Hepatocyte (in vitro differentiated cells): ENCODE measurements at regions not wholly inside any gene's neighbourhood (a gene's known extent, or its start where the extent isn't known, plus 50 kb on each side); places are given as distances from the start of the nearest gene placed in this dataset.

Source experiments
- CTCF ChIP-seq: fragments of 200-600 bp; sonication (generic); IDR thresholded peaks from 2 replicates; pipeline ENCODE4 v1.5.1; 2016; ENCODE audit warnings: antibody characterized with exemption, mild to moderate bottlenecking; ENCODE audit not compliant: poor library complexity
- EZH2 ChIP-seq: fragments of 200-600 bp; sonication (generic); IDR thresholded peaks from 2 replicates; pipeline ENCODE4 v1.6.1; 2016; ENCODE audit warnings: antibody characterized with exemption, mild to moderate bottlenecking, borderline replicate concordance
- EZH2phosphoT487 ChIP-seq: fragments of 200-600 bp; sonication (generic); IDR thresholded peaks from one replicate; pipeline ENCODE4 v1.6.1; 2018; ENCODE audit warnings: antibody characterized with exemption, mild to moderate bottlenecking, low read depth, moderate library complexity; ENCODE audit not compliant: unreplicated experiment, severe bottlenecking

- no peak for TF ChIP-seq CTCF
- no peak for TF ChIP-seq EZH2
- TF ChIP-seq EZH2phosphoT487 = no peak
These were observed 155.8 kb upstream of the LRIG1 start for GRCh38 chr3:66656609-66657008.
